GM12878 (cell line): ENCODE measurements at regions not wholly inside any gene's neighbourhood (a gene's known extent, or its start where the extent isn't known, plus 50 kb on each side); places are given as distances from the start of the nearest gene placed in this dataset.

Source experiments
- ATAC-seq: fragments of 200-7000 bp; cut with Tn5 transposase; 3 replicates; pipeline ENCODE4 v1.9.1; 2020; ENCODE audit warnings: mild to moderate bottlenecking, moderate library complexity
- BruUV-seq: library from RNA; stranded (reverse); fragments of 400-500 nt; replicated peaks from 2 replicates; lab custom pipeline; 2021; lab: Mats Ljungman, UMichigan
- CTCF ChIA-PET: fragments of 300-600 bp; sonication (Branson Sonifier 250); formaldehyde crosslinking; extraction: SDS; loops from one replicate; lab custom pipeline; 2021; ENCODE audit warnings: inconsistent platforms; lab: Yijun Ruan, JAX
- POLR2A ChIA-PET: fragments of 350-600 bp; formaldehyde crosslinking; extraction: SDS; loops from one replicate; lab custom pipeline; 2021; ENCODE audit warnings: inconsistent platforms; lab: Charles Lee
- RAD21 ChIA-PET: fragments of 300-600 bp; sonication (Branson Sonifier 250); formaldehyde crosslinking; loops from one replicate; lab custom pipeline; 2023; ENCODE audit warnings: antibody characterized with exemption; ENCODE audit not compliant: unreplicated experiment; lab: Charles Lee
- SMC1A ChIA-PET: fragments of 300-600 bp; sonication (Branson Sonifier 250); formaldehyde crosslinking; loops from one replicate; lab custom pipeline; 2023; ENCODE audit not compliant: unreplicated experiment, uncharacterized antibody; lab: Charles Lee
- DNase-seq: peaks from one replicate; pipeline ENCODE4 v3.0.0-alpha.2; 2011; ENCODE audit warnings: low read depth, low spot score
- FAIRE-seq: peaks from 3 replicates; lab custom pipeline; 2011; peaks lifted over from hg19 to GRCh38; lab: Jason Lieb, UNC
- H2AFZ ChIP-seq: 2 replicates; pipeline ENCODE4 v1.6.0; 2011; ENCODE audit warnings: low read depth, low read length, control low read depth; ENCODE audit not compliant: control insufficient read depth
- H3K27ac ChIP-seq: 2 replicates; pipeline ENCODE4 v1.5.1; 2011; ENCODE audit warnings: control low read depth; ENCODE audit not compliant: control insufficient read depth, insufficient read depth
- H3K27me3 ChIP-seq, 2 experiments: replicated peaks in 1 of 2; 2 replicates each; pipeline versions ENCODE4 v1.6.0 to v1.6.1; 2011; ENCODE audit warnings: low read length in 1 of 2; ENCODE audit not compliant: control insufficient read depth in 2 of 2, insufficient read depth in 2 of 2
- H3K36me3 ChIP-seq, 2 experiments: 2 replicates each; pipeline ENCODE4 v1.5.1; 2011; ENCODE audit warnings: low read length in 1 of 2; ENCODE audit not compliant: control insufficient read depth in 2 of 2, insufficient read depth in 2 of 2
- H3K4me1 ChIP-seq: 2 replicates; pipeline ENCODE4 v1.6.1; 2011; ENCODE audit warnings: mild to moderate bottlenecking, low read length, moderate library complexity, mixed read lengths; ENCODE audit not compliant: control insufficient read depth, insufficient read depth
- H3K4me2 ChIP-seq: 2 replicates; pipeline ENCODE4 v1.6.0; 2011; ENCODE audit warnings: control low read depth; ENCODE audit not compliant: control insufficient read depth, insufficient read depth
- H3K4me3 ChIP-seq: fragments of 200-600 bp; sonication (generic); 2 replicates; pipeline ENCODE4 v1.5.1; 2016
- H3K79me2 ChIP-seq: 2 replicates; pipeline ENCODE4 v1.6.0; 2011; ENCODE audit warnings: low read length; ENCODE audit not compliant: control insufficient read depth, insufficient read depth
- H3K9ac ChIP-seq: 2 replicates; pipeline ENCODE4 v1.8.0; 2011; ENCODE audit warnings: low read length, control low read depth, mixed read lengths; ENCODE audit not compliant: control insufficient read depth, insufficient read depth
- H3K9me3 ChIP-seq: replicated peaks from 3 replicates; pipeline ENCODE4 v1.5.1; 2011; ENCODE audit warnings: mild to moderate bottlenecking, low read length; ENCODE audit not compliant: control insufficient read depth, insufficient read depth
- H4K20me1 ChIP-seq: 2 replicates; pipeline ENCODE4 v1.6.0; 2011; ENCODE audit not compliant: control insufficient read depth, insufficient read depth
- IKZF1 ChIP-seq: fragments of 450-650 bp; conservative IDR thresholded peaks from 2 replicates; pipeline ENCODE4 v1.6.1; 2017; ENCODE audit warnings: antibody characterized with exemption, mild to moderate bottlenecking
- JUND ChIP-seq: IDR thresholded peaks from 2 replicates; pipeline ENCODE4 v1.6.1; 2012; ENCODE audit warnings: low read depth, mild to moderate bottlenecking, low read length, improper control_type of control experiment, moderate library complexity
- NFYB ChIP-seq: IDR thresholded peaks from 2 replicates; pipeline ENCODE4 v1.6.1; 2011; ENCODE audit warnings: low read depth, mild to moderate bottlenecking, low read length, improper control_type of control experiment, moderate library complexity; ENCODE audit not compliant: insufficient read depth
- NR2C2 ChIP-seq: IDR thresholded peaks from 2 replicates; pipeline ENCODE4 v1.6.1; 2011; ENCODE audit warnings: borderline replicate concordance, low read depth; ENCODE audit not compliant: control insufficient read depth, insufficient read length
- RUNX3 ChIP-seq: IDR thresholded peaks from 2 replicates; pipeline ENCODE4 v1.6.1; 2012; ENCODE audit warnings: low read length, inconsistent platforms
- SIN3A ChIP-seq: IDR thresholded peaks from 2 replicates; pipeline ENCODE4 v1.6.1; 2012; ENCODE audit warnings: low read depth, low read length, improper control_type of control experiment
- SMARCA5 ChIP-seq: fragments of 450-650 bp; IDR thresholded peaks from 2 replicates; pipeline ENCODE4 v1.6.1; 2017; ENCODE audit warnings: mild to moderate bottlenecking
- ZNF217 ChIP-seq: fragments of 450-650 bp; IDR thresholded peaks from 2 replicates; pipeline ENCODE4 v1.6.1; 2017; ENCODE audit warnings: antibody characterized with exemption, mild to moderate bottlenecking
- ZNF24 ChIP-seq: fragments of 450-650 bp; IDR thresholded peaks from 2 replicates; pipeline ENCODE4 v1.6.1; 2017; ENCODE audit warnings: antibody characterized with exemption, mild to moderate bottlenecking
- WGBS: methylation state at CpG from one replicate; pipeline ENCODE4 v1.1.6; 2016; ENCODE audit warnings: low lambda C conversion rate; ENCODE audit not compliant: insufficient replicate concordance, insufficient coverage; ENCODE audit errors: missing lambda C conversion rate; 5-methylcytosine and 5-hydroxymethylcytosine counted together
- in situ Hi-C: fragments of 300-500 bp; cut with MboI; formaldehyde crosslinking; loops from 9 replicates; pipeline ENCODE4 v1.14.3; 2018; ENCODE audit warnings: mixed read lengths
- intact Hi-C: fragments of 100-400 bp; cut with micrococcal nuclease; formaldehyde crosslinking; loops from one replicate; pipeline ENCODE4 v1.14.2; 2022; ENCODE audit not compliant: unreplicated experiment
- TF ChIP-seq, protein P1 (sequence below): fragments of 450-650 bp; IDR thresholded peaks from 2 replicates; pipeline ENCODE4 v1.6.1; 2017; ENCODE audit warnings: mild to moderate bottlenecking
- TF ChIP-seq, protein P2 (sequence below): IDR thresholded peaks from 2 replicates; pipeline ENCODE4 v1.6.1; 2012; ENCODE audit warnings: low read depth, low read length, improper control_type of control experiment
- TF ChIP-seq, protein P3 (sequence below): fragments of 450-650 bp; IDR thresholded peaks from 2 replicates; pipeline ENCODE4 v1.6.1; 2014; ENCODE audit warnings: mild to moderate bottlenecking

DNA sequence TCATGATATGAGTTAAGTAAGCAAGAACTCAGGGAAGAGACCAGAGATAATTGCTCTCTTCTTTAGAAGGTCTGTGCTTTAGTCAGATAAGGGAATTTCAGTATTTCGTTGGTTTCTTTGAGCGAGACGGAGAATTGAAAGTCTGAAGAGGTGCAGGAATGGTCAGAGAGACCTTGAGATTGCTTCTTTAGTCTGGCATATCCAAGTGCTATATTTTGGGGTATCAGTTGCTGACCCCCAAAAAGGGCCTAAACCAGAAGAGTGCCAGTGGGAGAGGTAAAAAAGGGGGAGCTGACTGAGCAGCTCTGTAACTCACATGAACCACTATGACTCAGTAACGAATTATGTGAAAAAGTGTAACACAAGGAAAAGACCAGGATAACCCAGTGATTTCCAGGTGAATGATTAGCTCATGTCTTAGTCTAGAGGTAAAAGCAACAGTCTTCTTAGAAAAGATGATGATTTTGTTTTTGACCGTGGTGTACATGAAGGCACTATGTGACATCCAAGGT is 932.9 kb downstream of the TDRD15 start:
- SMC1A ChIA-PET, result no interaction called here
- CTCF ChIA-PET, result no interaction called here

More for the DNA sequence above, 932.9 kb downstream of the TDRD15 start:
- no peak for DNase-seq
- TF ChIP-seq JUND (no peak), NFYB (no peak), ZNF24 (no peak), IKZF1 (no peak), SMARCA5 (no peak), NR2C2 (no peak), ZNF217 (no peak), SIN3A (no peak), RUNX3 (no peak)
- TF ChIP-seq, protein P1, sequence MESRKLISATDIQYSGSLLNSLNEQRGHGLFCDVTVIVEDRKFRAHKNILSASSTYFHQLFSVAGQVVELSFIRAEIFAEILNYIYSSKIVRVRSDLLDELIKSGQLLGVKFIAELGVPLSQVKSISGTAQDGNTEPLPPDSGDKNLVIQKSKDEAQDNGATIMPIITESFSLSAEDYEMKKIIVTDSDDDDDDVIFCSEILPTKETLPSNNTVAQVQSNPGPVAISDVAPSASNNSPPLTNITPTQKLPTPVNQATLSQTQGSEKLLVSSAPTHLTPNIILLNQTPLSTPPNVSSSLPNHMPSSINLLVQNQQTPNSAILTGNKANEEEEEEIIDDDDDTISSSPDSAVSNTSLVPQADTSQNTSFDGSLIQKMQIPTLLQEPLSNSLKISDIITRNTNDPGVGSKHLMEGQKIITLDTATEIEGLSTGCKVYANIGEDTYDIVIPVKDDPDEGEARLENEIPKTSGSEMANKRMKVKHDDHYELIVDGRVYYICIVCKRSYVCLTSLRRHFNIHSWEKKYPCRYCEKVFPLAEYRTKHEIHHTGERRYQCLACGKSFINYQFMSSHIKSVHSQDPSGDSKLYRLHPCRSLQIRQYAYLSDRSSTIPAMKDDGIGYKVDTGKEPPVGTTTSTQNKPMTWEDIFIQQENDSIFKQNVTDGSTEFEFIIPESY, result no peak
- TF ChIP-seq, protein P2, sequence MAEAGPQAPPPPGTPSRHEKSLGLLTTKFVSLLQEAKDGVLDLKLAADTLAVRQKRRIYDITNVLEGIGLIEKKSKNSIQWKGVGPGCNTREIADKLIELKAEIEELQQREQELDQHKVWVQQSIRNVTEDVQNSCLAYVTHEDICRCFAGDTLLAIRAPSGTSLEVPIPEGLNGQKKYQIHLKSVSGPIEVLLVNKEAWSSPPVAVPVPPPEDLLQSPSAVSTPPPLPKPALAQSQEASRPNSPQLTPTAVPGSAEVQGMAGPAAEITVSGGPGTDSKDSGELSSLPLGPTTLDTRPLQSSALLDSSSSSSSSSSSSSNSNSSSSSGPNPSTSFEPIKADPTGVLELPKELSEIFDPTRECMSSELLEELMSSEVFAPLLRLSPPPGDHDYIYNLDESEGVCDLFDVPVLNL, result no peak
- TF ChIP-seq, protein P3, sequence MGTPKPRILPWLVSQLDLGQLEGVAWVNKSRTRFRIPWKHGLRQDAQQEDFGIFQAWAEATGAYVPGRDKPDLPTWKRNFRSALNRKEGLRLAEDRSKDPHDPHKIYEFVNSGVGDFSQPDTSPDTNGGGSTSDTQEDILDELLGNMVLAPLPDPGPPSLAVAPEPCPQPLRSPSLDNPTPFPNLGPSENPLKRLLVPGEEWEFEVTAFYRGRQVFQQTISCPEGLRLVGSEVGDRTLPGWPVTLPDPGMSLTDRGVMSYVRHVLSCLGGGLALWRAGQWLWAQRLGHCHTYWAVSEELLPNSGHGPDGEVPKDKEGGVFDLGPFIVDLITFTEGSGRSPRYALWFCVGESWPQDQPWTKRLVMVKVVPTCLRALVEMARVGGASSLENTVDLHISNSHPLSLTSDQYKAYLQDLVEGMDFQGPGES, result no peak
- intact Hi-C loops (no loop called here), in situ Hi-C loops (no loop called here)
- no peaks in the 10 kb centered on the region for H4K20me1 ChIP-seq
- no peak overlapping the region for H2AFZ ChIP-seq
- H3K36me3 ChIP-seq, result no peaks in the 10 kb centered on the region
- H3K9ac ChIP-seq, result no peak overlapping the region
- ChIA-PET POLR2A (no interaction called here), RAD21 (no interaction called here)
- H3K4me1 ChIP-seq, result no peaks in the 10 kb centered on the region
- no TSS peak for BruUV-seq
- no peak overlapping the region for H3K4me3 ChIP-seq
- no peaks in the 10 kb centered on the region for H3K9me3 ChIP-seq
- H3K27me3 ChIP-seq, result no peaks in the 10 kb centered on the region
- no peak for ATAC-seq
- WGBS, result 19% methylated on average over 5 of the region's 5 CpGs
- no peak overlapping the region for H3K4me2 ChIP-seq
- no peaks in the 10 kb centered on the region for H3K79me2 ChIP-seq
- H3K27ac ChIP-seq, result no peak overlapping the region
- no peak for FAIRE-seq
